A673 (cell line): ENCODE measurements at regions not wholly inside any gene's neighbourhood (a gene's known extent, or its start where the extent isn't known, plus 50 kb on each side); places are given as distances from the start of the nearest gene placed in this dataset.

Experiments
- BruUV-seq: library from RNA; stranded (reverse); fragments of 400-500 nt; replicated peaks from 2 replicates; lab custom pipeline; 2021; lab: Mats Ljungman, UMichigan
- CTCF ChIA-PET: fragments of 300-600 bp; sonication (Branson Sonifier 250); formaldehyde crosslinking; loops from one replicate; lab custom pipeline; 2022; ENCODE audit warnings: antibody characterized with exemption; lab: Charles Lee
- POLR2A ChIA-PET: fragments of 300-600 bp; sonication (Branson Sonifier 250); formaldehyde crosslinking; loops from one replicate; lab custom pipeline; 2022; ENCODE audit warnings: antibody characterized with exemption; ENCODE audit not compliant: low non-redundant PET; lab: Charles Lee
- DNase-seq: peaks from one replicate; pipeline ENCODE4 v3.0.0-alpha.2; 2015; ENCODE audit warnings: low spot score
- H3K27ac ChIP-seq: fragments of 200-600 bp; sonication (generic); 2 replicates; pipeline ENCODE4 v1.5.1; 2016; ENCODE audit warnings: mixed run types, low read depth, mild to moderate bottlenecking, mixed read lengths, antibody characterized with exemption, low read length; ENCODE audit not compliant: poor library complexity, severe bottlenecking
- H3K27me3 ChIP-seq: fragments of 200-600 bp; sonication (generic); replicated peaks from 2 replicates; pipeline ENCODE4 v1.6.1; 2017; ENCODE audit warnings: mixed run types, low read depth, mild to moderate bottlenecking, mixed read lengths, antibody characterized with exemption, low read length; ENCODE audit not compliant: insufficient read depth, poor library complexity
- H3K36me3 ChIP-seq: fragments of 200-600 bp; sonication (generic); 2 replicates; pipeline ENCODE4 v1.6.1; 2016; ENCODE audit warnings: mixed run types, mild to moderate bottlenecking, mixed read lengths, antibody characterized with exemption, low read length; ENCODE audit not compliant: insufficient read depth, poor library complexity, severe bottlenecking
- H3K4me1 ChIP-seq: fragments of 200-600 bp; sonication (generic); 2 replicates; pipeline ENCODE4 v1.6.1; 2017; ENCODE audit warnings: mixed run types, mild to moderate bottlenecking, mixed read lengths, antibody characterized with exemption, low read length; ENCODE audit not compliant: insufficient read depth, poor library complexity, severe bottlenecking
- H3K4me3 ChIP-seq: fragments of 200-600 bp; sonication (generic); 2 replicates; pipeline ENCODE4 v1.5.1; 2016; ENCODE audit warnings: low read depth, mixed run types, mild to moderate bottlenecking, mixed read lengths, low read length; ENCODE audit not compliant: poor library complexity, severe bottlenecking
- H3K9me3 ChIP-seq: fragments of 200-600 bp; sonication (generic); 2 replicates; pipeline ENCODE4 v1.6.1; 2016; ENCODE audit warnings: mixed run types, low read depth, mild to moderate bottlenecking, mixed read lengths, antibody characterized with exemption, low read length; ENCODE audit not compliant: poor library complexity, severe bottlenecking
- CTCF ChIP-seq: fragments of 300-800, 200-600 bp; sonication (generic); conservative IDR thresholded peaks from 2 replicates; pipeline ENCODE4 v1.5.1; 2017; ENCODE audit warnings: low read depth, mild to moderate bottlenecking, antibody characterized with exemption, low read length, moderate library complexity, mixed read lengths
- EZH2 ChIP-seq: fragments of 200-600 bp; sonication (generic); IDR thresholded peaks from 2 replicates; pipeline ENCODE4 v1.6.1; 2017; ENCODE audit warnings: borderline replicate concordance, low read depth, mild to moderate bottlenecking, mixed read lengths, antibody characterized with exemption, low read length; ENCODE audit not compliant: poor library complexity, severe bottlenecking
- intact Hi-C: fragments of 100-400 bp; cut with micrococcal nuclease; formaldehyde crosslinking; loops from one replicate; pipeline ENCODE4 v1.10.0; 2022; ENCODE audit not compliant: unreplicated experiment

- Histone ChIP-seq H3K9me3 (no peaks in the 10 kb centered on the region), H3K27ac (no peak overlapping the region), H3K4me3 (no peak overlapping the region), H3K36me3 (no peaks in the 10 kb centered on the region), H3K27me3 (no peaks in the 10 kb centered on the region), H3K4me1 (no peaks in the 10 kb centered on the region)
- ChIA-PET CTCF (no interaction called here), POLR2A (no interaction called here)
- intact Hi-C loops: no loop called here
- TF ChIP-seq EZH2 (no peak), CTCF (no peak)
- BruUV-seq: no TSS peak
- no peak for DNase-seq
Observed at GRCh38 chr4:127149086-127149485, 483.7 kb upstream of the INTU start.

- intact Hi-C loops: no loop called here
- no peaks in the 10 kb centered on the region for H3K27me3 ChIP-seq
- DNase-seq: no peak
- no peak for TF ChIP-seq CTCF
- no peak for TF ChIP-seq EZH2
- BruUV-seq: no TSS peak
- no peak overlapping the region for H3K27ac ChIP-seq
- POLR2A ChIA-PET: no interaction called here
- H3K9me3 ChIP-seq: no peaks in the 10 kb centered on the region
- H3K4me3 ChIP-seq: no peak overlapping the region
- no peaks in the 10 kb centered on the region for H3K4me1 ChIP-seq
- no peaks in the 10 kb centered on the region for H3K36me3 ChIP-seq
- CTCF ChIA-PET: no interaction called here
Observed at GRCh38 chr4:127151941-127152340, 480.8 kb upstream of the INTU start.

GRCh38 chr4:127155116-127155515, 477.6 kb upstream of the INTU start:
- POLR2A ChIA-PET: no interaction called here
- H3K27ac ChIP-seq: no peak overlapping the region
- H3K4me1 ChIP-seq: no peaks in the 10 kb centered on the region
- intact Hi-C loops: no loop called here
- no peak for DNase-seq
- no peak overlapping the region for H3K4me3 ChIP-seq
- H3K27me3 ChIP-seq: no peaks in the 10 kb centered on the region
- TF ChIP-seq EZH2 (no peak), CTCF (no peak)
- CTCF ChIA-PET: no interaction called here
- no TSS peak for BruUV-seq
- no peaks in the 10 kb centered on the region for H3K36me3 ChIP-seq
- H3K9me3 ChIP-seq: no peaks in the 10 kb centered on the region
